GM23338 (cell line): ENCODE measurements at regions not wholly inside any gene's neighbourhood (a gene's known extent, or its start where the extent isn't known, plus 50 kb on each side); places are given as distances from the start of the nearest gene placed in this dataset.

Source experiments
- ATAC-seq: fragments of 200-7000 bp; cut with Tn5 transposase; 3 replicates; pipeline ENCODE4 v1.9.1; 2020
- DNase-seq: peaks from one replicate; pipeline ENCODE4 v3.0.0-alpha.2; 2015; ENCODE audit warnings: low spot score
- H2AFZ ChIP-seq: fragments of 200-600 bp; sonication (generic); 2 replicates; pipeline ENCODE4 v1.8.0; 2016; ENCODE audit warnings: antibody characterized with exemption, mild to moderate bottlenecking, moderate library complexity
- H3F3A ChIP-seq: fragments of 200-600 bp; sonication (generic); replicated peaks from 2 replicates; pipeline ENCODE4 v1.8.0; 2017; ENCODE audit warnings: antibody characterized with exemption, mixed run types, low read depth
- H3K27ac ChIP-seq: fragments of 200-600 bp; sonication (generic); 2 replicates; pipeline ENCODE4 v1.6.1; 2016; ENCODE audit warnings: low read depth
- H3K27me3 ChIP-seq: fragments of 200-600 bp; sonication (generic); 2 replicates; pipeline ENCODE4 v1.8.0; 2016; ENCODE audit warnings: mild to moderate bottlenecking, mixed run types, moderate library complexity; ENCODE audit not compliant: insufficient read depth
- H3K36me3 ChIP-seq: fragments of 200-600 bp; sonication (generic); 2 replicates; pipeline ENCODE4 v1.8.0; 2016; ENCODE audit warnings: mild to moderate bottlenecking; ENCODE audit not compliant: insufficient read depth
- H3K4me1 ChIP-seq: fragments of 200-600 bp; sonication (generic); 2 replicates; pipeline ENCODE4 v1.8.0; 2016; ENCODE audit warnings: mild to moderate bottlenecking, moderate library complexity; ENCODE audit not compliant: insufficient read depth
- H3K4me2 ChIP-seq: fragments of 200-600 bp; sonication (generic); 2 replicates; pipeline ENCODE4 v1.7.1; 2017; ENCODE audit warnings: mixed run types
- H3K4me3 ChIP-seq: fragments of 200-600 bp; sonication (generic); 2 replicates; pipeline ENCODE4 v1.6.1; 2016; ENCODE audit warnings: mixed run types
- H3K79me2 ChIP-seq: fragments of 200-600 bp; sonication (generic); replicated peaks from 2 replicates; pipeline ENCODE4 v1.8.0; 2017; ENCODE audit warnings: mild to moderate bottlenecking; ENCODE audit not compliant: insufficient read depth
- H3K9me2 ChIP-seq: fragments of 200-600 bp; sonication (generic); 2 replicates; pipeline ENCODE4 v1.8.0; 2017; ENCODE audit not compliant: insufficient read depth
- H4K20me1 ChIP-seq: fragments of 200-600 bp; sonication (generic); replicated peaks from 2 replicates; pipeline ENCODE4 v1.8.0; 2017; ENCODE audit warnings: mild to moderate bottlenecking; ENCODE audit not compliant: insufficient read depth
- H3K27ac Mint-ChIP-seq: 2 replicates; pipeline ENCODE4 v1.8.0; 2020; ENCODE audit warnings: inconsistent platforms, mild to moderate bottlenecking, moderate library complexity, mixed read lengths
- H3K27me3 Mint-ChIP-seq: 3 replicates; pipeline ENCODE4 v1.8.0; 2022; ENCODE audit warnings: low read depth, mild to moderate bottlenecking, moderate library complexity, mixed read lengths, inconsistent platforms; ENCODE audit not compliant: insufficient read depth, poor library complexity
- H3K36me3 Mint-ChIP-seq: 3 replicates; pipeline ENCODE4 v1.8.0; 2021; ENCODE audit warnings: low read depth, mild to moderate bottlenecking, inconsistent platforms, moderate library complexity, mixed read lengths
- H3K4me1 Mint-ChIP-seq: 3 replicates; pipeline ENCODE4 v1.8.0; 2020; ENCODE audit warnings: mild to moderate bottlenecking, inconsistent platforms, mixed read lengths
- H3K4me3 Mint-ChIP-seq: 3 replicates; pipeline ENCODE4 v1.8.0; 2021; ENCODE audit warnings: moderate library complexity, mild to moderate bottlenecking, inconsistent platforms, mixed read lengths
- H3K9me3 Mint-ChIP-seq: 3 replicates; pipeline ENCODE4 v1.8.0; 2020; ENCODE audit warnings: moderate library complexity, mild to moderate bottlenecking, inconsistent platforms, mixed read lengths
- EZH2 ChIP-seq: fragments of 200-600 bp; sonication (generic); IDR thresholded peaks from one replicate; pipeline ENCODE4 v1.8.0; 2017; ENCODE audit warnings: antibody characterized with exemption, mild to moderate bottlenecking, low read depth; ENCODE audit not compliant: unreplicated experiment
- EZH2phosphoT487 ChIP-seq: fragments of 200-600 bp; sonication (generic); IDR thresholded peaks from one replicate; pipeline ENCODE4 v1.8.1; 2018; ENCODE audit warnings: antibody characterized with exemption; ENCODE audit not compliant: unreplicated experiment
- JUNB ChIP-seq: IDR thresholded peaks from one replicate; pipeline ENCODE4 v1.6.1; 2016; ENCODE audit warnings: antibody characterized with exemption; ENCODE audit not compliant: unreplicated experiment
- NANOG ChIP-seq: IDR thresholded peaks from 2 replicates; pipeline ENCODE4 v1.6.1; 2016; ENCODE audit warnings: antibody characterized with exemption, borderline replicate concordance
- REST ChIP-seq: IDR thresholded peaks from one replicate; pipeline ENCODE4 v1.6.1; 2018; ENCODE audit warnings: antibody characterized with exemption; ENCODE audit not compliant: unreplicated experiment
- STAT1 ChIP-seq: IDR thresholded peaks from one replicate; pipeline ENCODE4 v1.6.1; 2016; ENCODE audit warnings: antibody characterized with exemption; ENCODE audit not compliant: unreplicated experiment
- ZNF331 ChIP-seq: fragments of 250-450 bp; sonication (Bioruptor Pico); IDR thresholded peaks from 2 replicates; pipeline ENCODE4 v1.5.0; 2020; ENCODE audit warnings: low read depth, mild to moderate bottlenecking, moderate library complexity
- ZNF462 ChIP-seq: fragments of 250-450 bp; sonication (Bioruptor Pico); IDR thresholded peaks from 2 replicates; pipeline ENCODE4 v1.5.0; 2020; ENCODE audit warnings: mild to moderate bottlenecking, moderate library complexity

- TF ChIP-seq ZNF462 (CRISPR knock-in tag) (no peak), EZH2 (no peak)
These were observed 140.2 kb upstream of the LRP1B start (continued) for GRCh38 chr2:142270990-142271389.

GRCh38 chr2:142270291-142270690, 139.5 kb upstream of the LRP1B start:
- H3K9me3 Mint-ChIP-seq: no peaks in the 10 kb centered on the region
- DNase-seq (no peak), ATAC-seq (no peak)
- no peaks in the 10 kb centered on the region for H3K36me3 Mint-ChIP-seq
- H3K4me1 ChIP-seq: no peaks in the 10 kb centered on the region
- H3K27ac ChIP-seq: no peak overlapping the region
- no peak overlapping the region for H3K4me3 Mint-ChIP-seq
- H4K20me1 ChIP-seq: no peaks in the 10 kb centered on the region
- H3K9me2 ChIP-seq: no peaks in the 10 kb centered on the region
- H3K27me3 Mint-ChIP-seq: no peaks in the 10 kb centered on the region
- H3K4me1 Mint-ChIP-seq: no peaks in the 10 kb centered on the region
- H3K4me3 ChIP-seq: no peak overlapping the region
- H3K27ac Mint-ChIP-seq: no peak overlapping the region
- no peaks in the 10 kb centered on the region for H3K27me3 ChIP-seq
- no peaks in the 10 kb centered on the region for H3K79me2 ChIP-seq
- no peak overlapping the region for H3K4me2 ChIP-seq
- no peaks in the 10 kb centered on the region for H3F3A ChIP-seq
- H3K36me3 ChIP-seq: no peaks in the 10 kb centered on the region
- no peak overlapping the region for H2AFZ ChIP-seq
- TF ChIP-seq EZH2 (no peak), ZNF331 (CRISPR knock-in tag) (no peak), NANOG (no peak), EZH2phosphoT487 (no peak), REST (no peak), JUNB (no peak), STAT1 (no peak)
